Epithelial cell of esophagus (primary cell): ENCODE measurements at regions not wholly inside any gene's neighbourhood (a gene's known extent, or its start where the extent isn't known, plus 50 kb on each side); places are given as distances from the start of the nearest gene placed in this dataset.
A peak's percentile ranks its signal among the peaks of the same experiment; 100 is the strongest.

ENCODE experiments used
- DNase-seq: peaks from one replicate; pipeline ENCODE4 v3.0.0; 2010; ENCODE audit warnings: low read depth
- H3K4me3 ChIP-seq: 2 replicates; pipeline ENCODE4 v1.5.1; 2011; ENCODE audit warnings: mild to moderate bottlenecking, low read length, control low read depth
- CTCF ChIP-seq: IDR thresholded peaks from 2 replicates; pipeline ENCODE4 v1.5.1; 2011; ENCODE audit warnings: low read depth, mild to moderate bottlenecking, low read length, control low read depth, inconsistent platforms; ENCODE audit not compliant: insufficient read depth; ENCODE audit errors: missing control alignments

GRCh38 chr6:146949425-146949824 lies 254.8 kb upstream of the STXBP5 start:
- H3K4me3 ChIP-seq: no peak overlapping the region
- TF ChIP-seq CTCF: no peak
- DNase-seq: no peak

DNA sequence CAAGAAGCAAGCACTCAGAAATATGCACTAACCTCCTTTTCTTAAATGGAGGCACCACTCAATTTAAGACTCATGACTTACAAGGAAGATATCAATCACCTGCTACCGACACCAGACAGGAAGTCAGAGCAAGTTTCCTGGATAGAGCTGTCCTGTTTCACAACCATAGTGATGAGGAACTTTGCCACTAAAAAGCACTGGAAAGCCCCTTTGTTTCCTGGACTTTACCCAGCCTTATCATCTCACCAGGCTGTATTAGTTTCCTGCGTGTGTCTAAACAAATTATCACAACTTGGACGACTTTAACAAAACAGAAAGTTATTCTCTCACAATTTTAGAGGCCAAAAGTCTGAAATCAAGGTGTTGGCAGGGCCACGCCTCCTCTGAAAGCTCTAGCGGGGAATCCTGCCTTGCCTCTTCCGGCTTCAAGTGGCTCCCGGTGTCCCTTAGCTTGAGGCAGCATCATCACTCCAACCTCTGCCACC lies 253.8 kb upstream of the STXBP5 start:
- no peak overlapping the region for H3K4me3 ChIP-seq
- TF ChIP-seq CTCF: no peak
- DNase-seq: peak; percentile 21

- DNase-seq: no peak
- H3K4me3 ChIP-seq: no peak overlapping the region
- TF ChIP-seq CTCF: no peak
Measured at GRCh38 chr6:146955570-146955969, 248.6 kb upstream of the STXBP5 start.

DNA sequence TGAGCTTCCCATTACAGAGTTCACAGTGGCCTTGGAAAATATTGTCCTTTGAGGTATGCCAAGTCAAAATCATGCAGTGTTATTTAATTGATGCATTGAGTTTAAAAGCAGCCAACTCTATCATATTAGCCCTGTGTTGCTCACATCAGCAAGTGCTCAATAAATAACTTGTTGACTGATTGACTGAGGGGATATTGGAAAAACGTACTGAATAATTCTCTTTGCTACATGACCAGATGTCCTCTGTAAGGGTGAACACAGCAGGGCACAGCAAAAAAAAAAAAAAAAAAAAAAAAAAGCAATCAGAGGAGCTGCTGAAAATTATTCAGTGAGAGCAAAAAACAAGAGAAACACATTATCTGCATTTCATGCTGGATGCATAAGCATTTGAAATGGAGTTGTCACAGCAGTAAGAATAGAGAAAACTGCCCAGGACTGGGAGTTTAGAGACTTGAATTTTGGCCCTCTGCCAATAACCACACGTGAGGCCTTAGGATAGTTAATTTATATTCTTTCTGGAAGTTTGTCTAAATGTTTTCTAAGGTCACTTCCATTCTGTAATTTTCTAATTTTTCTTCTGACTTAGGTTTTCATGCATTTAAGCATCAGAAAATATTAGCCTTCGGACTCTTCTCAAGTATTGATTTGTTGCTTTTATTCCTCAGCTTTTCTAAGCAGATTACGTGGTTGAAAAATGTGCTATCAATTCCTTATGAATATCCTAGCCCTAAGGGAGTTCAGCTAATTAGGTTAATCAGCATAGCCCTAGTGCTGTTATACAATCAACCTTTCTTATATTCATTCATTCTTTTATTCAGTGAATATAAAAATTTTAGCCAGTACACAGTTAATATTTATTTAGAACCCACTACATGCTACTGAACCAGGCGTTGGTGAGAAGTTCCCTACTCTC lies 246.8 kb upstream of the STXBP5 start:
- no peak overlapping the region for H3K4me3 ChIP-seq
- TF ChIP-seq CTCF: no peak
- DNase-seq: no peak

GRCh38 chr6:146961831-146962230 lies 242.4 kb upstream of the STXBP5 start:
- TF ChIP-seq CTCF: no peak
- H3K4me3 ChIP-seq: no peak overlapping the region
- peak; percentile 91 for DNase-seq

- DNase-seq: peak; percentile 59
- no peak overlapping the region for H3K4me3 ChIP-seq
- no peak for TF ChIP-seq CTCF
Measured at GRCh38 chr6:146962329-146962728, 241.9 kb upstream of the STXBP5 start.
